T-helper 2 cell (primary cell): ENCODE measurements at regions not wholly inside any gene's neighbourhood (a gene's known extent, or its start where the extent isn't known, plus 50 kb on each side); places are given as distances from the start of the nearest gene placed in this dataset.
"Not testable (repeated sequence)": the region's sequence is repeated elsewhere in the genome, so short reads cannot be mapped to it uniquely, and the experiment has no call there.

Experiments
- DNase-seq, 5 experiments: peaks; one replicate each; pipeline versions ENCODE4 v3.0.0 to v3.0.0-alpha.2; 2012 to 2022

GRCh38 chr21:19120591-19120990 lies 717.0 kb upstream of the TMPRSS15 start:
- no peak for DNase-seq

GRCh38 chr21:19122356-19122755 lies 718.8 kb upstream of the TMPRSS15 start:
- no peak for DNase-seq

- no peak for DNase-seq
These were observed 719.5 kb upstream of the TMPRSS15 start for GRCh38 chr21:19123053-19123452.

- no peak for DNase-seq
These were observed 719.9 kb upstream of the TMPRSS15 start for GRCh38 chr21:19123525-19123924.

- no peak for DNase-seq
These were observed 721.1 kb upstream of the TMPRSS15 start for GRCh38 chr21:19124691-19125090.

- no peak for DNase-seq
These were observed 726.9 kb upstream of the TMPRSS15 start for GRCh38 chr21:19130379-19131028.

GRCh38 chr21:19141511-19141910 lies 737.9 kb upstream of the TMPRSS15 start:
- no peak for DNase-seq

GRCh38 chr21:19145682-19146293 lies 742.2 kb upstream of the TMPRSS15 start:
- no peak for DNase-seq

GRCh38 chr21:19148056-19148455 lies 744.5 kb upstream of the TMPRSS15 start:
- DNase-seq: no peak

GRCh38 chr21:19171585-19171984 lies 768.0 kb upstream of the TMPRSS15 start:
- DNase-seq: no peak

GRCh38 chr21:19181604-19182140 lies 778.1 kb upstream of the TMPRSS15 start:
- DNase-seq: no peak

- DNase-seq: no peak
These were observed 794.4 kb upstream of the TMPRSS15 start for GRCh38 chr21:19197950-19198349.

- no peak for DNase-seq
These were observed 795.2 kb upstream of the TMPRSS15 start for GRCh38 chr21:19198801-19199200.

GRCh38 chr21:19218163-19218562 lies 814.6 kb upstream of the TMPRSS15 start:
- no peak for DNase-seq

- no peak for DNase-seq
These were observed 820.5 kb upstream of the TMPRSS15 start for GRCh38 chr21:19224090-19224489.

- DNase-seq: no peak
These were observed 824.6 kb upstream of the TMPRSS15 start for GRCh38 chr21:19228226-19228625.

- DNase-seq: not testable (repeated sequence)
These were observed 830.3 kb upstream of the TMPRSS15 start for GRCh38 chr21:19233841-19234240.

- DNase-seq: no peak
These were observed 832.6 kb upstream of the TMPRSS15 start for GRCh38 chr21:19236209-19236608.

- no peak for DNase-seq
These were observed 834.0 kb upstream of the TMPRSS15 start for GRCh38 chr21:19237608-19238007.

GRCh38 chr21:19239696-19240095 lies 836.1 kb upstream of the TMPRSS15 start:
- no peak for DNase-seq

GRCh38 chr21:19244502-19245187 lies 841.1 kb upstream of the TMPRSS15 start:
- DNase-seq: no peak

- DNase-seq: no peak
These were observed 841.6 kb upstream of the TMPRSS15 start for GRCh38 chr21:19245188-19245580.

- no peak for DNase-seq
These were observed 842.4 kb upstream of the TMPRSS15 start for GRCh38 chr21:19246018-19246417.
